WERI-Rb-1 (cell line): ENCODE measurements at regions not wholly inside any gene's neighbourhood (a gene's known extent, or its start where the extent isn't known, plus 50 kb on each side); places are given as distances from the start of the nearest gene placed in this dataset.

Source experiments
- DNase-seq: peaks from one replicate; pipeline ENCODE4 v3.0.0-alpha.2; 2020
- H3K27ac ChIP-seq: fragments of 250-450 bp; sonication (Bioruptor Pico); 2 replicates; pipeline ENCODE4 v1.5.1; 2020; ENCODE audit warnings: mild to moderate bottlenecking, moderate library complexity
- H3K27me3 ChIP-seq: fragments of 250-450 bp; sonication (Bioruptor Pico); 2 replicates; pipeline ENCODE4 v1.5.1; 2021; ENCODE audit warnings: mild to moderate bottlenecking, low read depth, moderate library complexity; ENCODE audit not compliant: insufficient read depth, severe bottlenecking
- H3K36me3 ChIP-seq: fragments of 250-450 bp; sonication (Bioruptor Pico); 2 replicates; pipeline ENCODE4 v1.5.1; 2020; ENCODE audit warnings: mild to moderate bottlenecking, moderate library complexity
- H3K4me3 ChIP-seq: 2 replicates; pipeline ENCODE4 v1.5.1; 2011; ENCODE audit warnings: low read depth, mild to moderate bottlenecking, control low read depth, low read length
- H3K9me3 ChIP-seq: fragments of 250-450 bp; sonication (Bioruptor Pico); 2 replicates; pipeline ENCODE4 v1.5.1; 2021; ENCODE audit warnings: mild to moderate bottlenecking, moderate library complexity; ENCODE audit not compliant: severe bottlenecking
- TF ChIP-seq, protein P1 (sequence below): IDR thresholded peaks from 2 replicates; pipeline ENCODE4 v1.5.1; 2011; ENCODE audit warnings: low read depth, mild to moderate bottlenecking, control low read depth, inconsistent platforms, low read length

DNA sequence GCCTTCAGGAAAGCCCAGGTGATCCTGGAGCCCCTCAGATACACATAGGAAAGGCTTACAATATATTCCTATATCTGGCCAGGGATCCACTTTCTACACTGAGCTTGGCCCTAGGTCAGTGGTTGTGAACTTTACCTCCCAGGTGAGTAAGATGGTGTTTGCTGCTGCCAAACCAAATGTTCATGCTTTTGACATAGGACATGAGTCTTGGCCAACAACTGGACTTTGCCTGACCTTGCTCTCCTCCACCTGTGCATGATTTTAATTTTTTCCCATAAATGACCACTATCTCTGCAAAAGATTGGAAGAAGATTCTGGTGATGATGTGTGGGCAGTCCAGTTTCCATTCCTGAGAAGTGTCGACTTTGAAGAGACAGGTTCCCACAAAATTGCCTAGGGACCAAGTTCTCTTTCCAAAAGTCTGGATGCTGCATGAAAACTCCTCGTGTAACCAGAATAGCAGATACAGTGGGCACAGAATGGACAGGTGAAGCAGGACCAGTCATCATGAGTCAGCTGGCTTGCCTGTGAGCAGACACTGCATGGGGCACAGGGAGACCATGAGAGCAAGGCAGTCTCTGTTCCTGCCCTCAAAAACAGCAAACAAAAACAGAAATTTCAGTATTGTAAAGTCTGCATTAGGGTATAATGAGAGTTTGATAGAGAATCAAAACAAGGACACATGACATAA lies 226.4 kb upstream of the MON1B start:
- no peak overlapping the region for H3K27ac ChIP-seq
- no peaks in the 10 kb centered on the region for H3K36me3 ChIP-seq
- H3K27me3 ChIP-seq, result no peaks in the 10 kb centered on the region
- no peaks in the 10 kb centered on the region for H3K9me3 ChIP-seq
- TF ChIP-seq, protein P1, sequence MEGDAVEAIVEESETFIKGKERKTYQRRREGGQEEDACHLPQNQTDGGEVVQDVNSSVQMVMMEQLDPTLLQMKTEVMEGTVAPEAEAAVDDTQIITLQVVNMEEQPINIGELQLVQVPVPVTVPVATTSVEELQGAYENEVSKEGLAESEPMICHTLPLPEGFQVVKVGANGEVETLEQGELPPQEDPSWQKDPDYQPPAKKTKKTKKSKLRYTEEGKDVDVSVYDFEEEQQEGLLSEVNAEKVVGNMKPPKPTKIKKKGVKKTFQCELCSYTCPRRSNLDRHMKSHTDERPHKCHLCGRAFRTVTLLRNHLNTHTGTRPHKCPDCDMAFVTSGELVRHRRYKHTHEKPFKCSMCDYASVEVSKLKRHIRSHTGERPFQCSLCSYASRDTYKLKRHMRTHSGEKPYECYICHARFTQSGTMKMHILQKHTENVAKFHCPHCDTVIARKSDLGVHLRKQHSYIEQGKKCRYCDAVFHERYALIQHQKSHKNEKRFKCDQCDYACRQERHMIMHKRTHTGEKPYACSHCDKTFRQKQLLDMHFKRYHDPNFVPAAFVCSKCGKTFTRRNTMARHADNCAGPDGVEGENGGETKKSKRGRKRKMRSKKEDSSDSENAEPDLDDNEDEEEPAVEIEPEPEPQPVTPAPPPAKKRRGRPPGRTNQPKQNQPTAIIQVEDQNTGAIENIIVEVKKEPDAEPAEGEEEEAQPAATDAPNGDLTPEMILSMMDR, result no peak
- H3K4me3 ChIP-seq, result no peak overlapping the region
- no peak for DNase-seq

DNA sequence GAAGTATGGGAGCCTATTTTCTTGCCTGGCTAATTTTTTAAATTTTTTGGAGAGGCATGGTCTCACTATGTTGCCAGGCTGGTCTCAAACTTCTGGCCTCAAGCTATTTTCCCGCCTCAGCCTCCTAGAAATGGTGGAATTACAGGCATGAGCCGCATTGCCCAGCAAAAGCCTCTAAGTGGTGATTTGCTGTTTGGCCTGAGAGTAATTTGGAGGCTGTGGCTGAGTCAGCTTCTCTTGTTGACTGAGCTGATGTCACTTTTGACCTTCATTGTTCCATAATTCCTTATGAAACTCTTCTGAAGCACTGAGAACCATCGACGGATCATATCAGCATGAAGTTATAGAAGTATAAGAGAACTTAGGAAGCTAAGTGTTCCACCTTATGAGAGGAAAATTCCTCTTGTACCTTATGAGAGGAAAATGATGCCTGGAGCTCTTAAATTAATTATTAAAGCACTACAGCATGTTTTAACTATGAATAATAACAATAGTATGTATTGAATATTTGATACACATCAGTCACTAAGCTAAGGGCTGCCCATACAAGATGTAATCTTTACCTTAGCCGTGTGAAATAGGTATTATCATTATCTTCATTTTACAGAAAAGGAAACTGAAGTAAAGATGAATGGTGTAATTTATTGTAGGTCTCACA lies 220.8 kb upstream of the MON1B start:
- no peaks in the 10 kb centered on the region for H3K27me3 ChIP-seq
- H3K4me3 ChIP-seq, result no peak overlapping the region

DNA sequence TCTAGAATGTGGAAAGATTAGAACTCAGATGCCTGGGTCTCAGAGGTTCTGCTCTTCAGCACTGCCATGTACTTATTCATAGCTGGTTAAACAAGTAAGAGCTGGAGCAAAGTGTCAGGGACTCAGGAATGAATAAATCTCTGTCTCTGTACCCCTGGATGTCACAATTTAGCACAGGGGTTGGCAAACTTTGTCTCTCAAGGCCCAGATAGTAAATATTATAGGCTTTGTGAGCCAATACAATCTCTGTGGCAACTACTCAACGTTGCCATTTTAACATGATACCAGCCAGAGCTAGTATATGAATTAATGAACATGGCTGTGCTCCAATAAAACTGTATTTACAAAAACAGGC lies 220.3 kb upstream of the MON1B start:
- DNase-seq, result no peak
- Histone ChIP-seq H3K27me3 (no peaks in the 10 kb centered on the region), H3K9me3 (no peaks in the 10 kb centered on the region), H3K36me3 (no peaks in the 10 kb centered on the region), H3K27ac (no peak overlapping the region), H3K4me3 (no peak overlapping the region)
- TF ChIP-seq, protein P1, result no peak

More for the DNA sequence above, 220.8 kb upstream of the MON1B start:
- no peaks in the 10 kb centered on the region for H3K9me3 ChIP-seq
- no peak for DNase-seq
- no peak overlapping the region for H3K27ac ChIP-seq
- TF ChIP-seq, protein P1, result no peak
- no peaks in the 10 kb centered on the region for H3K36me3 ChIP-seq

DNA sequence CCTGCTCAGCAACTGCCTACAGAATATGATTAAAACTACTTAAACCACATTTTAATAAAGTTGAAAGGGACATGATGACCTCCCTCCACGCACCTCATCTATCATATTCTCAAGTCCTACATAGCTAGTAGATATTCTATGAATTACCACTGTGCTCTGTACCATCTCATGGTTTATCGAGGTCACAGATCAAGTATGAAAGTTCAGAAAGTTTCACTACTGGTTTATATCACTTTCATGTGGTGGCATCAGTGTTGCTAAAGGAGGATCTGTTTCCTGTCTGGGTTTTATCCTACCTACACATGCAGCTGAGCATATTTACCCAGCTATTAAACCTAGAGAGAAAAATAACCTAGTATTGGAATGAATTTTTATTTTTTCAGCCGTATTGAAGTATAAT lies 214.9 kb upstream of the MON1B start:
- TF ChIP-seq, protein P1, result no peak
- Histone ChIP-seq H3K4me3 (no peak overlapping the region), H3K36me3 (no peaks in the 10 kb centered on the region), H3K9me3 (no peaks in the 10 kb centered on the region), H3K27me3 (no peaks in the 10 kb centered on the region), H3K27ac (no peak overlapping the region)
- no peak for DNase-seq

DNA sequence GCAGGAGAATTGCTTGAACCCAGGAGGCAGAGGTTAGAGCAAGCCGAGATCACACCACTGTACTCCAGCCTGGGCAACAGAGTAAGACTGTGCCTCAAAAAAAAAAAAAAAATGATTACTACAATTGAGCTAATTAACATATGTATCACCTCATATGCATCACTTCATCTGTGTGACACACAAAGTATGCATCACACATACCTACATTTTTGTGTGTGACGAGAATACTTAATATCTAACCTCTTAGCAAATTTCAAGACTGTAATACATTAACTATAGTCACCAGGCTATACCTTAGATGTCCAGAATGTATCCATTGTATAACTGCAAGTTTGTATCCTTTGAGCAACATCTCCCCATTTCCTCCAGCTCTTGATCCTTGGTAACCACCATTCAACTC lies 214.2 kb upstream of the MON1B start:
- DNase-seq, result no peak
- no peak overlapping the region for H3K27ac ChIP-seq
- no peaks in the 10 kb centered on the region for H3K27me3 ChIP-seq
- TF ChIP-seq, protein P1, result no peak
- H3K36me3 ChIP-seq, result no peaks in the 10 kb centered on the region
- H3K9me3 ChIP-seq, result no peaks in the 10 kb centered on the region
- H3K4me3 ChIP-seq, result no peak overlapping the region
